Parathyroid adenoma (tissue), 2 donors: ENCODE measurements at regions not wholly inside any gene's neighbourhood (a gene's known extent, or its start where the extent isn't known, plus 50 kb on each side); places are given as distances from the start of the nearest gene placed in this dataset.

Experiments
- H2AFZ ChIP-seq: fragments of 300-600 bp; sonication (generic); one replicate; pipeline ENCODE4 v1.7.0; 2017; ENCODE audit warnings: antibody characterized with exemption, mild to moderate bottlenecking
- H3K27ac ChIP-seq: fragments of 300-600 bp; sonication (generic); one replicate; pipeline ENCODE4 v1.7.0; 2017
- H3K27me3 ChIP-seq: fragments of 300-600 bp; sonication (generic); one replicate; pipeline ENCODE4 v1.7.0; 2017; ENCODE audit warnings: low read length; ENCODE audit not compliant: control insufficient read depth, insufficient read depth
- H3K36me3 ChIP-seq: fragments of 300-600 bp; sonication (generic); one replicate; pipeline ENCODE4 v1.7.0; 2017; ENCODE audit warnings: low read length; ENCODE audit not compliant: control insufficient read depth, insufficient read depth
- H3K4me1 ChIP-seq: fragments of 300-600 bp; sonication (generic); one replicate; pipeline ENCODE4 v1.7.0; 2017; ENCODE audit warnings: control low read depth
- H3K4me2 ChIP-seq: fragments of 300-600 bp; sonication (generic); one replicate; pipeline ENCODE4 v1.7.0; 2017; ENCODE audit warnings: low read length
- H3K4me3 ChIP-seq: fragments of 300-600 bp; sonication (generic); one replicate; pipeline ENCODE4 v1.7.0; 2017; ENCODE audit warnings: low read depth, low read length
- H3K79me2 ChIP-seq: fragments of 300-600 bp; sonication (generic); one replicate; pipeline ENCODE4 v1.7.0; 2017; ENCODE audit warnings: control low read depth
- H3K9ac ChIP-seq: fragments of 300-600 bp; sonication (generic); one replicate; pipeline ENCODE4 v1.7.0; 2017; ENCODE audit warnings: mild to moderate bottlenecking
- H3K9me3 ChIP-seq: fragments of 300-600 bp; sonication (generic); one replicate; pipeline ENCODE4 v1.7.0; 2017; ENCODE audit warnings: low read length; ENCODE audit not compliant: control insufficient read depth
- CTCF ChIP-seq: fragments of 300-600 bp; sonication (generic); IDR thresholded peaks from one replicate; pipeline ENCODE4 v1.7.0; 2017; ENCODE audit warnings: antibody characterized with exemption, mild to moderate bottlenecking
- donor health status: primary hyperparathyroidism.

DNA sequence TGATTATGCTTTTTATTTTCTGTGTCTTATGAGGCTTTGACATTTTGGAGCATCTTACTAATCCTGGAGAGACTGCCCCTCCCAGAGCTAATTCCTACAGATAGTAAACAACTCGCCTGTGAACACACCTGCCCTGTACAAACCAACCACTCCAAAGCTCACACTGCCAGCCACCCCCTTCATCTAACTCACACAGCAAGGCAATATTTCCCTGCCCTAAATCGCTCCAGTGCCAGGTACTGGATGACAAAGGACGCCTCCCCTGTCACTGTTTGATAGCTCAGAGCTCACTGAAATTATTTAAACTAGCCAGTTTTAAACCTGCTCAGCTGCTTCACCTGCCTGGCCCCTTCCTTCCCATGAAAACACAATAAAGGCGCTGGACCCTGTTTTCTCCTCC is 535.1 kb upstream of the CELF2 start:
- no peak overlapping the region for H2AFZ ChIP-seq
- no peaks in the 10 kb centered on the region for H3K79me2 ChIP-seq
- H3K4me3 ChIP-seq, result no peak overlapping the region
- H3K27ac ChIP-seq, result no peak overlapping the region
- no peak overlapping the region for H3K9ac ChIP-seq
- H3K27me3 ChIP-seq, result no peaks in the 10 kb centered on the region
- H3K4me1 ChIP-seq, result no peaks in the 10 kb centered on the region
- H3K9me3 ChIP-seq, result no peaks in the 10 kb centered on the region
- H3K4me2 ChIP-seq, result no peak overlapping the region
- H3K36me3 ChIP-seq, result no peaks in the 10 kb centered on the region
- no peak for TF ChIP-seq CTCF

DNA sequence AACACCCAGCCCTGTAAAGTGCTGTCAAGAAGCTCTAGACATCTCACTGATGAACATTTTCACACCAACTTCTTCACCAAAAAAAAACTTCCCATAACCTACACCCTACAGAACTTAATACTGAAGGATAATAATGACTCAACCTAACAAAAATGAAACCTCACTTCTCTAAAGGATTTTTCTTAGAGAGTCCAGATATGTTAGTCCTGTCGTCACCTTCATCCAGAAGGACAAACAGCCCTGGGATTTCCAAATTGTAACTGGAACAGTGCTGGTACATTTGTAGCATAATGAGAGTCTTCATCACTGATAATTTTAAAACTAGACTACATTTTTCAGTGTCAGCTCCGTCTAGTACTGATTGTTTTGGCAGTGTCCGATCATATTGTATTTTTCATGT is 528.6 kb upstream of the CELF2 start:
- H3K79me2 ChIP-seq, result no peaks in the 10 kb centered on the region
- no peaks in the 10 kb centered on the region for H3K9me3 ChIP-seq
- H3K4me1 ChIP-seq, result no peaks in the 10 kb centered on the region
- H3K27me3 ChIP-seq, result no peaks in the 10 kb centered on the region
- no peaks in the 10 kb centered on the region for H3K36me3 ChIP-seq
- no peak overlapping the region for H3K27ac ChIP-seq
- H3K4me2 ChIP-seq, result no peak overlapping the region
- no peak for TF ChIP-seq CTCF
- H2AFZ ChIP-seq, result no peak overlapping the region
- H3K9ac ChIP-seq, result no peak overlapping the region
- H3K4me3 ChIP-seq, result no peak overlapping the region

- Histone ChIP-seq H3K4me3 (no peak overlapping the region), H3K27me3 (no peaks in the 10 kb centered on the region), H3K27ac (no peak overlapping the region), H3K36me3 (no peaks in the 10 kb centered on the region), H3K79me2 (no peaks in the 10 kb centered on the region), H3K9ac (no peak overlapping the region), H3K4me2 (no peak overlapping the region), H3K4me1 (no peaks in the 10 kb centered on the region), H2AFZ (no peak overlapping the region), H3K9me3 (no peaks in the 10 kb centered on the region)
- no peak for TF ChIP-seq CTCF
Measured at GRCh38 chr10:10489805-10490571, 527.7 kb upstream of the CELF2 start.

- Histone ChIP-seq H3K4me1 (no peaks in the 10 kb centered on the region), H3K4me2 (no peak overlapping the region), H3K4me3 (no peak overlapping the region), H3K27ac (no peak overlapping the region), H2AFZ (no peak overlapping the region), H3K9me3 (no peaks in the 10 kb centered on the region), H3K27me3 (no peaks in the 10 kb centered on the region), H3K9ac (no peak overlapping the region), H3K79me2 (no peaks in the 10 kb centered on the region), H3K36me3 (no peaks in the 10 kb centered on the region)
- no peak for TF ChIP-seq CTCF
Measured at GRCh38 chr10:10490581-10490980, 527.1 kb upstream of the CELF2 start.

GRCh38 chr10:10492420-10492819 is 525.3 kb upstream of the CELF2 start:
- Histone ChIP-seq H3K4me2 (no peak overlapping the region), H3K36me3 (no peaks in the 10 kb centered on the region), H3K9ac (no peak overlapping the region), H3K4me1 (no peaks in the 10 kb centered on the region), H3K4me3 (no peak overlapping the region), H2AFZ (no peak overlapping the region), H3K27ac (no peak overlapping the region), H3K79me2 (no peaks in the 10 kb centered on the region), H3K27me3 (no peaks in the 10 kb centered on the region), H3K9me3 (no peaks in the 10 kb centered on the region)
- TF ChIP-seq CTCF, result no peak
